Adrenal gland (tissue), 5 donors: ENCODE measurements at regions not wholly inside any gene's neighbourhood (a gene's known extent, or its start where the extent isn't known, plus 50 kb on each side); places are given as distances from the start of the nearest gene placed in this dataset.

Experiments
- CTCF ChIP-seq, 6 experiments: fragments of 450-650 bp in 4 of 6; fragments of 200-600 bp in 2 of 6; sonication (generic) in 1 of 6; IDR thresholded peaks; 1 replicate in 5 of 6; 2 replicates in 1 of 6; pipeline versions ENCODE4 v1.5.1 to v1.8.0; 2016 to 2021; ENCODE audit warnings: antibody characterized with exemption in 6 of 6, mild to moderate bottlenecking in 2 of 6, moderate library complexity in 1 of 6
- POLR2A ChIP-seq, 2 donors: fragments of 450-650 bp; IDR thresholded peaks; one replicate each; pipeline ENCODE4 v1.6.1; 2017; ENCODE audit warnings: antibody characterized with exemption in 2 of 2, mild to moderate bottlenecking in 2 of 2, moderate library complexity in 1 of 2
- donor health status: DM: no; HTN: no; CAD: no.

GRCh38 chr2:38176619-38177021 lies 100.7 kb upstream of the CYP1B1 start:
- TF ChIP-seq CTCF (IDR thresholded peaks at IDR 0.05) (no peak), POLR2A (IDR thresholded peaks at IDR 0.05) (no peak)
